Tibial nerve (tissue), 3 donors: ENCODE measurements at regions not wholly inside any gene's neighbourhood (a gene's known extent, or its start where the extent isn't known, plus 50 kb on each side); places are given as distances from the start of the nearest gene placed in this dataset.

Experiments used
- CTCF ChIP-seq, 5 experiments: fragments of 200-600 bp in 3 of 5; fragments of 450-650 bp in 2 of 5; sonication (generic) in 3 of 5; IDR thresholded peaks; one replicate each; pipeline ENCODE4 v1.5.1; 2016 to 2019; ENCODE audit warnings: antibody characterized with exemption in 5 of 5, mild to moderate bottlenecking in 3 of 5, moderate library complexity in 2 of 5
- POLR2A ChIP-seq, 2 donors: fragments of 450-650 bp; IDR thresholded peaks; one replicate each; pipeline ENCODE4 v1.6.1; 2017; ENCODE audit warnings: antibody characterized with exemption in 2 of 2, mild to moderate bottlenecking in 2 of 2, moderate library complexity in 2 of 2

GRCh38 chr18:75132098-75132870 lies 76.7 kb downstream of the PTGR3 start:
- TF ChIP-seq POLR2A (IDR thresholded peaks at IDR 0.05), result no peak
- no peak for TF ChIP-seq CTCF (IDR thresholded peaks at IDR 0.05)
